Heart right ventricle (tissue), 16 donors: ENCODE measurements at regions not wholly inside any gene's neighbourhood (a gene's known extent, or its start where the extent isn't known, plus 50 kb on each side); places are given as distances from the start of the nearest gene placed in this dataset.

Source experiments
- ATAC-seq, 8 donors: fragments of 200-7000 bp; cut with Tn5 transposase; one replicate each; pipeline ENCODE4 v1.9.1; 2020; ENCODE audit warnings: mild to moderate bottlenecking in 8 of 8, moderate library complexity in 8 of 8, moderate number of reproducible peaks in 1 of 8
- DNase-seq, 2 donors: peaks; one replicate each; pipeline ENCODE4 v3.0.0-alpha.2; 2020
- H3K27ac ChIP-seq, 10 donors: fragments of 200-600 bp; sonication (generic) in 2 of 10; one replicate each; pipeline versions ENCODE4 v1.5.0 to v1.8.0; 2020 to 2022; ENCODE audit warnings: mild to moderate bottlenecking in 3 of 10
- H3K27me3 ChIP-seq, 7 donors: fragments of 200-600 bp; one replicate each; pipeline ENCODE4 v1.8.0; 2021 to 2022; ENCODE audit warnings: mild to moderate bottlenecking in 2 of 7
- H3K36me3 ChIP-seq, 9 donors: fragments of 200-600 bp; sonication (generic) in 1 of 9; one replicate each; pipeline versions ENCODE4 v1.5.0 to v1.8.0; 2020 to 2022; ENCODE audit warnings: mild to moderate bottlenecking in 2 of 9
- H3K4me1 ChIP-seq, 9 donors: fragments of 200-600 bp; sonication (generic) in 1 of 9; one replicate each; pipeline versions ENCODE4 v1.5.0 to v1.8.0; 2020 to 2022; ENCODE audit warnings: mild to moderate bottlenecking in 4 of 9
- H3K4me3 ChIP-seq, 10 donors: fragments of 200-600 bp; sonication (generic) in 2 of 10; one replicate each; pipeline versions ENCODE4 v1.5.0 to v1.8.0; 2020 to 2022; ENCODE audit warnings: mild to moderate bottlenecking in 7 of 10, moderate library complexity in 2 of 10
- H3K9me3 ChIP-seq, 11 donors: fragments of 200-600 bp in 10 of 11; sonication (generic) in 2 of 11; one replicate each; pipeline versions ENCODE4 v1.5.0 to v1.8.0; 2013 to 2022; ENCODE audit warnings: mild to moderate bottlenecking in 2 of 11, control low read depth in 1 of 11, moderate library complexity in 1 of 11
- CTCF ChIP-seq, 9 donors: fragments of 200-600 bp; sonication (generic) in 2 of 9; IDR thresholded peaks; one replicate each; pipeline versions ENCODE4 v1.5.0 to v1.8.0; 2021 to 2022; ENCODE audit warnings: antibody characterized with exemption in 9 of 9, mild to moderate bottlenecking in 5 of 9, moderate library complexity in 1 of 9
- WGBS, 2 donors: extraction: QIAGEN DNeasy Blood & Tissue Kit; methylation state at CpG; one replicate each; pipeline ENCODE4 v1.1.7; 2013; ENCODE audit warnings: inconsistent platforms in 1 of 2; 5-methylcytosine and 5-hydroxymethylcytosine counted together
- intact Hi-C, 10 donors: fragments of 100-400 bp; cut with DNase I; formaldehyde crosslinking; loops; one replicate each; pipeline versions ENCODE4 v1.11.1 to v1.14.2; 2022
- donor health status: Arrhythmogenic right ventricular cardiomyopathy.
- donor health status: ischemic (EF 13 %, LVEDD 7.1; RV severe dilation, severe dysfunction).
- donor health status: healthy with polysubstance abuse.
- donor health status: DM: no; HTN: yes; CAD: no.
- donor health status: DM: no; HTN: no; CAD: no.
- donor health status: ischemic (EF 25% LVEDD 6.9; RV normal size, moderate dysfunction).
- donor health status: ischemic (EF 25% LVEDD 5.7; RV mildly dilated, moderate dysfunction).
- donor health status: healthy.
- donor health status: DM: yes; HTN: yes; CAD: no.
- donor health status: Ischemic cardiomyopathy.
- donor health status: ischemic (EF 35%, LVEDD 5.7; RV mildly dilated, moderate dysfunction).
- donor health status: nonischemic (EF 11% LVEDD 7.7; RV severe dilation, severe dysfunction).
- donor health status: DM: yes; HTN: yes; CAD: no.
- donor health status: PGD.
- donor health status: ischemic (EF 29% LVEDD 5.4; RV normal size, mild dysfunction).
- donor health status: nonischemic (EF 23%, LVEDD 6.1; RV moderate dilation, normal function).

- H3K9me3 ChIP-seq = peaks cover 0 to 9% (median 0%) of the 10 kb centered on the region in 11 donors
- peaks cover 0 to 17% (median 6%) of the 10 kb centered on the region in 7 donors for H3K27me3 ChIP-seq
- no peak overlapping the region for H3K27ac ChIP-seq
- H3K36me3 ChIP-seq = no peaks in the 10 kb centered on the region
- intact Hi-C loops = no loop called here
- H3K4me1 ChIP-seq = no peaks in the 10 kb centered on the region
- ATAC-seq (no peak), DNase-seq (no peak)
- TF ChIP-seq CTCF (IDR thresholded peaks at IDR 0.05) = no peak
- no peak overlapping the region for H3K4me3 ChIP-seq
- WGBS, 2 donors = 76 to 80% methylated on average over 3 of the region's 3 CpGs
Measured at GRCh38 chr9:2928411-2928810, 84.5 kb upstream of the PUM3 start.

- Histone ChIP-seq H3K4me1 (no peaks in the 10 kb centered on the region), H3K27ac (no peak overlapping the region), H3K36me3 (no peaks in the 10 kb centered on the region), H3K4me3 (no peak overlapping the region), H3K27me3 (peaks cover 0 to 19% (median 8%) of the 10 kb centered on the region in 7 donors), H3K9me3 (peaks cover 0 to 9% (median 0%) of the 10 kb centered on the region in 11 donors)
- TF ChIP-seq CTCF (IDR thresholded peaks at IDR 0.05) = no peak
- intact Hi-C loops = no loop called here
- DNase-seq (no peak), ATAC-seq (no peak)
- WGBS, 2 donors = 74 to 77% methylated on average over 5 of the region's 5 CpGs
Measured at GRCh38 chr9:2925016-2925415, 81.1 kb upstream of the PUM3 start.

- Histone ChIP-seq H3K4me1 (no peaks in the 10 kb centered on the region), H3K27me3 (peaks cover 0 to 19% (median 8%) of the 10 kb centered on the region in 7 donors), H3K27ac (no peak overlapping the region), H3K9me3 (peaks cover 0 to 9% (median 0%) of the 10 kb centered on the region in 11 donors), H3K4me3 (no peak overlapping the region), H3K36me3 (no peaks in the 10 kb centered on the region)
- intact Hi-C loops = no loop called here
- 68 to 71% methylated on average over 3 of the region's 3 CpGs for WGBS, 2 donors
- ATAC-seq (no peak), DNase-seq (no peak)
- TF ChIP-seq CTCF (IDR thresholded peaks at IDR 0.05) = no peak
Measured at GRCh38 chr9:2924380-2924768, 80.5 kb upstream of the PUM3 start.

- Histone ChIP-seq H3K4me1 (no peaks in the 10 kb centered on the region), H3K27ac (no peak overlapping the region), H3K4me3 (no peak overlapping the region), H3K36me3 (no peaks in the 10 kb centered on the region), H3K9me3 (peaks cover 0 to 9% (median 0%) of the 10 kb centered on the region in 11 donors), H3K27me3 (peaks cover 0 to 19% (median 8%) of the 10 kb centered on the region in 7 donors)
- DNase-seq (no peak), ATAC-seq (no peak)
- no peak for TF ChIP-seq CTCF (IDR thresholded peaks at IDR 0.05)
- 39 to 48% methylated on average over 6 of the region's 6 CpGs for WGBS, 2 donors
- intact Hi-C loops = no loop called here
Measured at GRCh38 chr9:2923766-2924379, 80.0 kb upstream of the PUM3 start.
